GM23338 (cell line): ENCODE measurements at regions not wholly inside any gene's neighbourhood (a gene's known extent, or its start where the extent isn't known, plus 50 kb on each side); places are given as distances from the start of the nearest gene placed in this dataset.

Experiments used
- EZH2phosphoT487 ChIP-seq: fragments of 200-600 bp; sonication (generic); IDR thresholded peaks from one replicate; pipeline ENCODE4 v1.8.1; 2018; ENCODE audit warnings: antibody characterized with exemption; ENCODE audit not compliant: unreplicated experiment
- REST ChIP-seq: IDR thresholded peaks from one replicate; pipeline ENCODE4 v1.6.1; 2018; ENCODE audit warnings: antibody characterized with exemption; ENCODE audit not compliant: unreplicated experiment

GRCh38 chr22:22123118-22123959, 121.2 kb upstream of the VPREB1 start:
- no peak for TF ChIP-seq EZH2phosphoT487
- no peak for TF ChIP-seq REST
